Rectal smooth muscle tissue (tissue), 1 donor: ENCODE measurements at regions not wholly inside any gene's neighbourhood (a gene's known extent, or its start where the extent isn't known, plus 50 kb on each side); places are given as distances from the start of the nearest gene placed in this dataset.
"Not testable (repeated sequence)": the region's sequence is repeated elsewhere in the genome, so short reads cannot be mapped to it uniquely, and the experiment has no call there.

Experiments
- H3K27ac ChIP-seq: one replicate; pipeline ENCODE4 v1.7.0; 2013; ENCODE audit warnings: low read depth, low read length, inconsistent platforms
- H3K27me3 ChIP-seq: one replicate; pipeline ENCODE4 v1.7.0; 2013; ENCODE audit warnings: low read length; ENCODE audit not compliant: control insufficient read depth, insufficient read depth
- H3K36me3 ChIP-seq: one replicate; pipeline ENCODE4 v1.7.0; 2013; ENCODE audit warnings: low read length; ENCODE audit not compliant: control insufficient read depth, insufficient read depth
- H3K4me1 ChIP-seq: one replicate; pipeline ENCODE4 v1.7.0; 2013; ENCODE audit warnings: low read length; ENCODE audit not compliant: control insufficient read depth, insufficient read depth
- H3K4me3 ChIP-seq: one replicate; pipeline ENCODE4 v1.7.0; 2013; ENCODE audit warnings: low read length
- H3K9ac ChIP-seq: one replicate; pipeline ENCODE4 v1.7.0; 2013; ENCODE audit warnings: low read length

DNA sequence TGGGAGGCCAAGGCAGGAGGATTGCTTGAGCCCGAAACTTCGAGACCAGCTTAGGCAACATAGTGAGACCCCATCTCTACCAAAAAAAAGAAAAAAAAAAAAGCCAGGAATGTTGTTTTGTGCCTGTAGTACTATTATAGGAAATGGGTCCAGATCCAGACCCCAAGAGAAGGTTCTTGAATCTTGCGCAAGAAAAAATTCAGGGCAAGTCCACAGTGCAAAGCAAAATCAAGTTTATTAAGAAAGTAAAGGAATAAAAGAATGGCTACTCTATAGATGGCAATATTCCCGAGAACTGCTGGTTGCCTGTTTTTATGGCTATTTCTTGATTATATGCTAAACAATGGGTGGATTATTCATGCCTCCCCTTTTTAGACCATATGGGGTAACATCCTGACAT is 51.2 kb upstream of the RDX start:
- Histone ChIP-seq H3K9ac (no peak overlapping the region), H3K4me1 (no peaks in the 10 kb centered on the region), H3K36me3 (no peaks in the 10 kb centered on the region), H3K27ac (no peak overlapping the region), H3K4me3 (no peak overlapping the region), H3K27me3 (no peaks in the 10 kb centered on the region)

GRCh38 chr11:110349138-110349996 is 53.0 kb upstream of the RDX start:
- no peak overlapping the region for H3K4me3 ChIP-seq
- no peak overlapping the region for H3K9ac ChIP-seq
- H3K4me1 ChIP-seq = no peaks in the 10 kb centered on the region
- H3K36me3 ChIP-seq = no peaks in the 10 kb centered on the region
- H3K27ac ChIP-seq = no peak overlapping the region
- H3K27me3 ChIP-seq = no peaks in the 10 kb centered on the region

DNA sequence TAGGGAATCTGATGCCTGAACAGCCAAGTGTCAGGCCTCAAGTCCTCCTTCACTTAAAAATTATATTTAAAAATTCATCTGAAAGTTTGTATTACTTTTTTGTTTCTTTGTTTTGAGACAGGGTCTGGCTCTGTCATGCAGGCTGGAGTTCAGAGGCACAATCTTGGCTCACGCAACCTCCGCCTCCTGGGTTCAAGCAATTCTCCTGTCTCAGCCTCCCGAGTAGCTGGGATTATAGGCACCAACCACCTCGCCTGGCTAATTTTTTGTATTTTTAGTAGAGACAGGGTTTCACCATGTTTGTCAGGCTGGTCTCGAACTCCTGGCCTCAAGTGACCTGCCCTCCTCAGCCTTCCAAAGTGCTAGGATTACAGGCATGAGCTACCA is 53.6 kb upstream of the RDX start:
- not testable (repeated sequence) for H3K27ac ChIP-seq, H3K4me3 ChIP-seq, H3K36me3 ChIP-seq

DNA sequence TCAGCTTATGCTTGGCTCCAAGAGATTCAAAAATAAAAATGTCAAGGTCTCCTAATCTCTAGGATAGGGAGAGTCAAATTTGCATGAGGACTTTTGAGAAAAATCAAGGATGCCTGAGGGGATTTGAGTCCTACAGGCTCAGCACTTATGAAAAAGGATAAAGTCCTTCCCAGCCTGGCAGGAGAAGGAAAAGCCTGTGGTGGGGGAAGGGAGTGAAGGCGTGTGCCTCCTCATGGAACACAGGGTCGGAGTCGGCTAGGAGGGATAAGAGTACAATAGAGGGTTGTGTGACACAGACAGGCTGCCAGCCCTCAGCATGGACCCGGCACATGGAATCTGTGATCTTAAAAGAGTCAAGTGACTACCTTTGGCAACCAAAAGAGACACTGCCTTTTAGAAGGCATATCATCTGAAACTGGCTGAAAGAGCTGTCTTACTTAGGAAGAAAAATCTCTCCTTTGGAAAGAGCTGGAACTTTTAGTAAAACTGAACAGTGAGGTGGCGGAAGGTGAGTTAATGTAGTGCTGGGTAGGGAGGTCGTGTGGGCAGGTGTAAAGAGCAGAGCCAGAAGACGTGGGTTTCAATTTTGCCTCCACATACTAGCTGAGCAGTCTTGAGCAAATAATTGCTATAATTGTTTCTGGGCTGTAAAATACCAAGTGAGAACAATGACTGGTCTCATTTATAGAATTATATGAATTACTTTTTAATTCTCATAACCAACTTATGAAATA is 58.8 kb upstream of the RDX start:
- no peak overlapping the region for H3K4me3 ChIP-seq
- no peaks in the 10 kb centered on the region for H3K36me3 ChIP-seq
- H3K4me1 ChIP-seq = no peaks in the 10 kb centered on the region
- H3K27me3 ChIP-seq = no peaks in the 10 kb centered on the region
- no peak overlapping the region for H3K9ac ChIP-seq
- no peak overlapping the region for H3K27ac ChIP-seq

More for the DNA sequence above, 53.6 kb upstream of the RDX start:
- H3K9ac ChIP-seq, H3K4me1 ChIP-seq, H3K27me3 ChIP-seq: not testable (repeated sequence)

DNA sequence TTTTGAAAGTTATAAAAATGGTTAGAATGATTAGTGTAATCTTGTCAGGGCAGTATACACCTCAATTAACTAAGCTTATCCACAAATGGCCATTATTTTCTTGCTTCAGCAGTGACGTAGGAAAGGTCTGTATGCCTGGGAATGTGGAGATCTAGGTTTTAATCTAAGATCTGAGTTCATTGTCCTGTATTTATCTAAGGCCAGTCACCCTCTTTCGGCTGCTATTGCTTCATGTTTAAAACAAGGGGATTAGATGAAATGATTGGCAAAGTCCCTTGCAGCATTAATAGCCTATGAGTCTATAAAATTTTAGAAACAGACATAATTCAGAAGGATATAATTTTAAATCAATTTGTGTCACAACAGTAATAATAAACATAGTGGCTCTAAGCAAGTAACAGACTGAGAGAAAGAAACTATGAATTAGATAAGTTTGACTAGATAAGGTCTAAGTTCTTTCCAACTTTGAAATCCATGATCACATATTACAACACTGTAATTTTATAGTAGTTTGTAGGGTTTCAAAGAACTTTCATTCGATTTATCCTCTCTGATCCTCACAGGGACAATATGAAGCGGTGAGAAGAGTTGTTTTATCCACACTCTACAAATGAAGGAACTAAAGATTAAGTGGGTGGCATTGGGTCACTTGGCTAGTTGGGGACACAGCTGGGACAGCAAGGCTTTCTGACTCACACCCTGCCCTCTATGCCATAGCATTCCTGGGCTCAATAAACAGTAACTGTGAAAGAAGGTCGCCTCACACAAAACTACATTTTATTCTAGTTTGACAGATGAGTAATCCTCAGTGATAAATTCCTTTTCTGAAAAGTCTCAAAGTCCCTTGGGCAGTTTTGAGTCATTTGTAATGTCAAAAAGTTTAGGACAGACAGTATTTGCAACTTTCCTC is 60.6 kb upstream of the RDX start:
- H3K4me3 ChIP-seq = no peak overlapping the region
- no peak overlapping the region for H3K27ac ChIP-seq
- H3K36me3 ChIP-seq = no peaks in the 10 kb centered on the region
- H3K4me1 ChIP-seq = no peaks in the 10 kb centered on the region
- H3K27me3 ChIP-seq = no peaks in the 10 kb centered on the region
- H3K9ac ChIP-seq = no peak overlapping the region

GRCh38 chr11:110358336-110358735 is 61.9 kb upstream of the RDX start:
- no peak overlapping the region for H3K27ac ChIP-seq
- no peak overlapping the region for H3K4me3 ChIP-seq
- no peak overlapping the region for H3K9ac ChIP-seq
- H3K36me3 ChIP-seq = no peaks in the 10 kb centered on the region
- no peaks in the 10 kb centered on the region for H3K4me1 ChIP-seq
- no peaks in the 10 kb centered on the region for H3K27me3 ChIP-seq

DNA sequence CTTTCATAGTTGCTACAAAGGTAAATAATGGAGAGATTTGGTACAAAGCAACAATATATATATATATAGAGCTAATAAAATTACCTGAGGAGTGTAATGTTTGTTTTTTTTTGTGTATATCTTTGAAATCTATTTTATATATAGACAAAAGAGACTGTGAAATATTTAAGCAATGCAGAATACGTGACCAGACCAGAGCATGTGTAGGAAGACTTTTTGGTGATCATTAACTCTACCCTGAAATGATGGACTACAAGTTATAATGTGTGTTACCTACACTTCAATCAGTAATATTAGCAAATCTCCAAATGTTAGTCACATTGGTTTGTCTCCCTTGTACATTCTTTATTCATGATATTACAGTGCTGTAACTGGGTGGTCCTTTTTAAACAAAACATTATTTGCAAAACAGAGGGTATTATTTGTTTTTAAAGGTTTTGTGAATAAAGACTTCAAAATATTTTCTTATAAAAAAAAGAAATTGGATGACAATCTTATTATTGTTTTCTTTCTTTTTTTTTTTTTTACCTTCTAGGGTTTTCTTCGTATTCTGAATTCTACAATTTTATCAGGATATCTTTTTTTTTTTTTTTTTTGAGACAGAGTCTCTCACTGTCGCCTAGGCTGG is 64.5 kb upstream of the RDX start:
- H3K4me1 ChIP-seq = not testable (repeated sequence)

DNA sequence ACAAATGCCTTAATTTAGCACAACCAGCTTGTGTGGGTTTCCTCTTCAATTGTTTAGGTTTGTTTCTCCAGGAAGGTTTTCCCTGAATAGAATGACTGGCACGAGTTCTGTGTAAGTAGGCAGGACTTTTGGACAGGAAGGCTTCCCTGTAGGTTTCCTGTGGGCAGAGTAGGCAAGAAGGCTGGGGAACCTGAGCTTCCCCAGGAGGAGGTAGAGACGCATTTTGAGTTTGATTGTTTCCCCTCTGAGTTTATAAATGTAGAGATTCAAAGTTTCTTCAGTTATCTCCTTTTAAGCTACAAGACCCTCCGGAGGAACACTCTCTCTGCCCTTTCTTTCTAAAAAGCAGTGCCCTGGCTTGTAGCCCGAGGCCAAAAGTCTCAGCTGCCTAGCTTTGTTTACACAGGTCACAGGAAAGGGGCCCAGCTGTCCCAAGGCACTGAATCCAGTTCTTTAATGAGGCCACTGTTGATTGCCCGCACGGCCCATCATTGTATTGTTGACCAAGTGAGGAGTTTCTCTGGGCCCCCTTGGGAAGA is 66.6 kb upstream of the RDX start:
- Histone ChIP-seq H3K36me3 (no peaks in the 10 kb centered on the region), H3K4me3 (no peak overlapping the region), H3K9ac (no peak overlapping the region), H3K27me3 (no peaks in the 10 kb centered on the region), H3K4me1 (no peaks in the 10 kb centered on the region), H3K27ac (no peak overlapping the region)

More for the DNA sequence above, 64.5 kb upstream of the RDX start:
- not testable (repeated sequence) for H3K9ac ChIP-seq, H3K36me3 ChIP-seq, H3K27ac ChIP-seq, H3K4me3 ChIP-seq, H3K27me3 ChIP-seq

GRCh38 chr11:110366291-110366690 is 63.5 kb upstream of the FDX1 start:
- Histone ChIP-seq H3K4me1 (no peaks in the 10 kb centered on the region), H3K27me3 (no peaks in the 10 kb centered on the region), H3K27ac (no peak overlapping the region), H3K4me3 (no peak overlapping the region), H3K36me3 (no peaks in the 10 kb centered on the region), H3K9ac (no peak overlapping the region)

- Histone ChIP-seq H3K4me1 (no peaks in the 10 kb centered on the region), H3K27me3 (no peaks in the 10 kb centered on the region), H3K4me3 (no peak overlapping the region), H3K27ac (no peak overlapping the region), H3K9ac (no peak overlapping the region), H3K36me3 (no peaks in the 10 kb centered on the region)
Observed at GRCh38 chr11:110367571-110367970, 62.2 kb upstream of the FDX1 start.

- Histone ChIP-seq H3K4me3 (no peak overlapping the region), H3K27me3 (no peaks in the 10 kb centered on the region), H3K9ac (no peak overlapping the region), H3K36me3 (no peaks in the 10 kb centered on the region), H3K4me1 (no peaks in the 10 kb centered on the region), H3K27ac (no peak overlapping the region)
Observed at GRCh38 chr11:110371084-110371483, 58.7 kb upstream of the FDX1 start.
